ENCODE measurements at regions not wholly inside any gene's neighbourhood (a gene's known extent, or its start where the extent isn't known, plus 50 kb on each side); places are given as distances from the start of the nearest gene placed in this dataset.
A peak's percentile ranks its signal among the peaks of the same experiment; 100 is the strongest.

- ATAC-seq: no peak
- Histone ChIP-seq H3K27ac (no peak overlapping the region), H3K36me3 (no peaks in the 10 kb centered on the region), H3K4me3 (no peak overlapping the region), H3K4me1 (peaks cover 0 to 14% of the 10 kb centered on the region in 2 donors), H3K9me3 (no peaks in the 10 kb centered on the region), H3K27me3 (no peaks in the 10 kb centered on the region)
- DNase-seq: peak in 2 of 4 donors; percentile 10 to 24
- TF ChIP-seq, protein P1, sequence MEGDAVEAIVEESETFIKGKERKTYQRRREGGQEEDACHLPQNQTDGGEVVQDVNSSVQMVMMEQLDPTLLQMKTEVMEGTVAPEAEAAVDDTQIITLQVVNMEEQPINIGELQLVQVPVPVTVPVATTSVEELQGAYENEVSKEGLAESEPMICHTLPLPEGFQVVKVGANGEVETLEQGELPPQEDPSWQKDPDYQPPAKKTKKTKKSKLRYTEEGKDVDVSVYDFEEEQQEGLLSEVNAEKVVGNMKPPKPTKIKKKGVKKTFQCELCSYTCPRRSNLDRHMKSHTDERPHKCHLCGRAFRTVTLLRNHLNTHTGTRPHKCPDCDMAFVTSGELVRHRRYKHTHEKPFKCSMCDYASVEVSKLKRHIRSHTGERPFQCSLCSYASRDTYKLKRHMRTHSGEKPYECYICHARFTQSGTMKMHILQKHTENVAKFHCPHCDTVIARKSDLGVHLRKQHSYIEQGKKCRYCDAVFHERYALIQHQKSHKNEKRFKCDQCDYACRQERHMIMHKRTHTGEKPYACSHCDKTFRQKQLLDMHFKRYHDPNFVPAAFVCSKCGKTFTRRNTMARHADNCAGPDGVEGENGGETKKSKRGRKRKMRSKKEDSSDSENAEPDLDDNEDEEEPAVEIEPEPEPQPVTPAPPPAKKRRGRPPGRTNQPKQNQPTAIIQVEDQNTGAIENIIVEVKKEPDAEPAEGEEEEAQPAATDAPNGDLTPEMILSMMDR (IDR thresholded peaks at IDR 0.05): no peak
- intact Hi-C loops (cut with DNase I): no loop called here
Observed at GRCh38 chr2:16718576-16719484, 53.2 kb upstream of the CYRIA start.

- H3K36me3 ChIP-seq: no peaks in the 10 kb centered on the region
- intact Hi-C loops (cut with DNase I): no loop called here
- peak; percentile 59 for ATAC-seq
- H3K9me3 ChIP-seq: no peaks in the 10 kb centered on the region
- no peak overlapping the region for H3K27ac ChIP-seq
- DNase-seq: peak in 1 of 4 donors; percentile 41
- H3K4me3 ChIP-seq: no peak overlapping the region
- H3K4me1 ChIP-seq: peaks cover 0 to 14% of the 10 kb centered on the region in 2 donors
- TF ChIP-seq, protein P1 (IDR thresholded peaks at IDR 0.05): no peak
- H3K27me3 ChIP-seq: no peaks in the 10 kb centered on the region
Observed at GRCh38 chr2:16717477-16717876, 51.8 kb upstream of the CYRIA start.

- Histone ChIP-seq H3K27me3 (no peaks in the 10 kb centered on the region), H3K4me3 (no peak overlapping the region), H3K36me3 (no peaks in the 10 kb centered on the region), H3K4me1 (peaks cover 0 to 14% of the 10 kb centered on the region in 2 donors), H3K9me3 (no peaks in the 10 kb centered on the region), H3K27ac (no peak overlapping the region)
- intact Hi-C loops (cut with DNase I): no loop called here
- ATAC-seq: no peak
- no peak for DNase-seq
- TF ChIP-seq, protein P1 (IDR thresholded peaks at IDR 0.05): no peak
Observed at GRCh38 chr2:16716944-16717343, 51.3 kb upstream of the CYRIA start.

DNA sequence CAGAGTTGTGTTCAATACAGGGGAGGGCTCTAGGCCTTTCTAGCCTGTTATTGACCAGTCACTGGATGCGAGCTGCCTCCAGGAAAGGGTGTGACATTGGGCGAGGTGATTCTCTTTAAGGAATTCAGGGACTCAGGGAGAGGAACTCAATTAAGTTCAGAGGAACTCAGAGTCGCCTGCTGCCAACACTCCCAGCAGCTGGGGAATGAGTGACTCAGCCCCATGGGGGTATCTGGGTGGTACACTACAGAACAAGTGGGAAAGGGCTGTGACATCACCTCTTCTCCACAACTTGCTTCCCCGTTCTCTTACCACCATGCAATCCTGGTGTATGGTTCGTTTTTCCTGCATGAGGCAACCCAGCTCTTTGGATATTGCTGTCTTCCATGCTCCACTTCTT lies 50.4 kb upstream of the CYRIA start:
- intact Hi-C loops (cut with DNase I): no loop called here
- Histone ChIP-seq H3K36me3 (no peaks in the 10 kb centered on the region), H3K27me3 (no peaks in the 10 kb centered on the region), H3K4me1 (peaks cover 0 to 14% of the 10 kb centered on the region in 2 donors), H3K9me3 (no peaks in the 10 kb centered on the region), H3K27ac (no peak overlapping the region), H3K4me3 (no peak overlapping the region)
- ATAC-seq: peak; percentile 41
- TF ChIP-seq, protein P1 (IDR thresholded peaks at IDR 0.05): no peak
- peak in 1 of 4 donors; percentile 41 for DNase-seq

All from left lung (tissue), 4 donors.